ENCODE measurements at regions not wholly inside any gene's neighbourhood (a gene's known extent, or its start where the extent isn't known, plus 50 kb on each side); places are given as distances from the start of the nearest gene placed in this dataset.

DNA sequence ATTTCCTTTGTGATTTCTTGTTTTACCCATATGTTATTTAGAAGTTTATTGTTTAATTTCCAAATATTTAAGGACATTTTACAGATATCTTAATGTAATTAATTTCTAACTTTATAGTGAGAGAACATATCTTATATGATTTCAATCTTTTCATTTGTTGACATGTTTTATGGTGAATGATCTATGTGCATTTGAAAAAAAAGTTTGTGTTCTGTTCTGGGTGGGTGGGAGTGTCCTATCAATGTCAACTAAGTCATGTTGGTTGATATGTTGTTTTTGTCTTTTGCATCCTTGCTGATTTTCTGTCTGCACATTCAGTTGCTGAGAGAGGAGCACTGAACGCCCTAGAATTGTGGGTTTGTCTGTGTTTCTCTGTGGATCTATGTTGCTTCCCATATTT lies 50.3 kb upstream of the CBFA2T3 start:
- no peak overlapping the region for H3K4me3 Mint-ChIP-seq
- H3K36me3 Mint-ChIP-seq (ENCODE audit: low read depth): peaks cover 18% of the 10 kb centered on the region
- peaks cover 32% of the 10 kb centered on the region for H3K4me1 Mint-ChIP-seq (ENCODE audit: low read depth)
- DNase-seq (ENCODE audit: low spot score): no peak
- no peaks in the 10 kb centered on the region for H3K27me3 Mint-ChIP-seq (ENCODE audit: low read depth)
- H3K9me3 Mint-ChIP-seq: peaks cover 32% of the 10 kb centered on the region
- H3K27ac Mint-ChIP-seq: peak overlapping the region; percentile 0

DNA sequence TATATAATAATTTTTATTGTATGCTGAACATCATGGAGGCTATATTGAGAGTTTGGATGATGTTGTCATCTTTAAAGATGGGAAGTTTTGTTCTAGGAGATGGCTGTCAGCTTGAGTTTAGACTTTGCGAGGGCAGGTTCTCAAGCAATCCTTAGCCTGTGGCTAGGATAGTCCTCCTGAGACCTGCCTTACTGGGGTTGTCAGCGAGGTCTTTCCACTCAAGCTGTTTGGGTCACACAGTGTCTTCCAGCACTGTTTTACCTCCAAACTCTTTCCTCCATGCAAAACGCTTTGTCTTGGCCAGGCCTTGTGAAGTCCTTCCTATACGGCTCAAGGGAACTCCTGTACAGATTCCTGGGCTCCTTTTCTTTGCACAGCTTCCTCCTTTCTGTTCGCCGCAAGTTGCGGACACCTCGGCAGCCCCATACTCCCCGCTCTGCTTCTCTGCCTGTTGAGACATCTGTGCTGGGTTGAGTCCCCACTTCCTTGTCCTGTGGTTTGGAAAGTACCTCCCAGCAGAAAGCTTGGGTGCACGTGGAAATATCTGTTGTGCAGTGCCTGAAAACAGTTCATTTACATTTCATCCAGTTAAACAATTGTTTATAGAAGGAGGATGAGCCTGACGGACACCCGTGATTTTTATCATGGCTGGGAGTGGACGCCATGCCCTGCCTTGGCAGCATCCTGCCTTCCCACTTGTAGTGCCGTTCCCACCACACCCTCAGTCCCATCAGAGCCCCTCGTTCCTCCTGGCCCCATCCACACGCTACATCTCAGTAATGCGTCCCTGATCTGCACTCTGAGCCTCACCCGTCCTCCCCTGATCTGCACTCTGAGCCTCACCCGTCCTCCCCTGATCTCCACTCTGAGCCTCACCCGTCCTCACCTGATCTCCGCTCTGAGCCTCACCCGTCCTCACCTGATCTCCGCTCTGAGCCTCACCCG lies 55.0 kb upstream of the CBFA2T3 start:
- Mint-ChIP-seq H3K4me1 (ENCODE audit: low read depth) (peaks cover 28% of the 10 kb centered on the region), H3K27me3 (ENCODE audit: low read depth) (no peaks in the 10 kb centered on the region), H3K4me3 (peak overlapping the region; percentile 71), H3K36me3 (ENCODE audit: low read depth) (peaks cover 11% of the 10 kb centered on the region), H3K9me3 (peaks cover 18% of the 10 kb centered on the region), H3K27ac (peak overlapping the region; percentile 85)
- peak; percentile 62 for DNase-seq (ENCODE audit: low spot score)

DNA sequence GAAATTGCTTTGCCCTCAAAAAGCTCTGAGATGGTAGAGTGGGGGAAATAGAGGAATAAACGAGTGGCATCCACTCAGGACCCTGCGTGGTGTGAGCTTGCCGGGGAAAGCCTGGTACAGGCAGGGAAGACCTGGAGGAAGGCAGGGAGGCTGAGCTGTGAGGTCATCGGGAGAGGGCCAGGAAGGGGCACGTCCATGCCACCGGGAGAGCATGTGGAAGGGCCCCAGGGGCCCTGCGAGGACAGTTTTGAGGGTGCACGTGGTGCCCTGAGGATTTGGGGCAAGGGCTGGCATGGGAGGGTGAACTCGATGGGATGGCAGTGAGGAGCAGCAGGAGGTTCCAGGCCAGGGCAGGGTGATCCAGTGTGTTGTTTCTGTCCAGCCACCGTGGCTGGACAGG lies 56.3 kb upstream of the CBFA2T3 start:
- Mint-ChIP-seq H3K27me3 (ENCODE audit: low read depth) (peaks cover 2% of the 10 kb centered on the region), H3K36me3 (ENCODE audit: low read depth) (peaks cover 5% of the 10 kb centered on the region), H3K9me3 (peaks cover 8% of the 10 kb centered on the region), H3K4me3 (no peak overlapping the region), H3K4me1 (ENCODE audit: low read depth) (peaks cover 24% of the 10 kb centered on the region), H3K27ac (no peak overlapping the region)
- DNase-seq (ENCODE audit: low spot score): no peak

DNA sequence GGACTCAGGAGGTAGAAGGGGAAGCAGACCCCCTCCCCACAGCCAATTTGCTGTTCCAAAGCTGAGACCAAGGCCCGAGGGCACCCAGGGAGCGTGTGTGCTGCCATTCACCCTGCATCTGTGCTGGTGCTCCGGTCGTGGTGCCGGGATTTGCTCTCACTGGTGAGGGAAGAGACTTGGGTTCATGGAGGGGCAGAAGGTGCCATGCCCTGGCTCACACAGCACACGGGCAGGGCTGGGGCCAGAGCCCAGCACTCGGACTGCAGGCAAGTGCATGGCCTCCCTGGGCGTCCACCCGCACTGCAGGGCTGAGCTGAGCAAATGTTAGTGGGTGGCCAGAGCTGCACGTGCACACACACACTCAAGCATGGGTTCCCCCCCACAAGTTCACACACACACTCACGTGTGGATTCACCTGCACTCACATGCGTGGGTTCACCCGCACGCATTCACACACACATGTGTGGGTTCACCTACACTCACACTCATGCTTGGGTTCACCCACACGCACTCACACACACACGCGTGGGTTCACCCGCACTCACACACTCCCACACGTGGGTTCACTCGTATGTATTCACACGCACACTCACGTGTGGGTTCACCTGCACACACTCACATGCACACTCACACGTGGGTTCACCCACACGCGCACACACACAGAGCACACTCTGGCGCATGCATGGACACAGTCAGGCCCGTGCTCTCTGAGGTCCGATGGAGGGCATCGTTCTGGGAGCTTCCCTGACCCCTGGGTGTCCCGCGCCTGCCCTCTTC lies 57.0 kb upstream of the CBFA2T3 start:
- H3K4me3 Mint-ChIP-seq: no peak overlapping the region
- H3K27me3 Mint-ChIP-seq (ENCODE audit: low read depth): peaks cover 2% of the 10 kb centered on the region
- peaks cover 5% of the 10 kb centered on the region for H3K36me3 Mint-ChIP-seq (ENCODE audit: low read depth)
- DNase-seq (ENCODE audit: low spot score): no peak
- H3K27ac Mint-ChIP-seq: no peak overlapping the region
- peaks cover 24% of the 10 kb centered on the region for H3K4me1 Mint-ChIP-seq (ENCODE audit: low read depth)
- H3K9me3 Mint-ChIP-seq: peaks cover 8% of the 10 kb centered on the region

DNA sequence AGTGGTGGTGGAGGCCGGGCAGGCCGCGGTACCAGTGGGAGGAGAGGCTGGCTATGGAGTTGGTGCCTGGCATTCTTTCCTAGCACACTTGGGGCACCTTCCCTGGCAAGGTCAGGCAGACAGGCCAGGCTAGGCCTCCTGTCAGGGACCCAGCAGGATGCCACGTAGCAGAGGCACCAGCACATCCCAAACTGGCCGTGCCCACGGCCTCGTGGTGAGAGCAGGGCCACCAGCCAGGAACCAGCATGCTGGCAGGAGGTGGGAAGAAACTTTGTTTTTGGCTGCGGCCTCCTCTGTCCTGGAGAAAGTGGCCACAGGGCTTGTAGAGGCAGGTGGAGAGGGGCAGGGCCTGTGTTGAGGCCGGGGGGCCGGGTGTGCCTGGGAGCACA lies 57.6 kb upstream of the CBFA2T3 start:
- no peak for DNase-seq (ENCODE audit: low spot score)
- Mint-ChIP-seq H3K4me1 (ENCODE audit: low read depth) (peaks cover 24% of the 10 kb centered on the region), H3K27ac (no peak overlapping the region), H3K27me3 (ENCODE audit: low read depth) (peaks cover 2% of the 10 kb centered on the region), H3K36me3 (ENCODE audit: low read depth) (peaks cover 5% of the 10 kb centered on the region), H3K9me3 (peaks cover 8% of the 10 kb centered on the region), H3K4me3 (no peak overlapping the region)

DNA sequence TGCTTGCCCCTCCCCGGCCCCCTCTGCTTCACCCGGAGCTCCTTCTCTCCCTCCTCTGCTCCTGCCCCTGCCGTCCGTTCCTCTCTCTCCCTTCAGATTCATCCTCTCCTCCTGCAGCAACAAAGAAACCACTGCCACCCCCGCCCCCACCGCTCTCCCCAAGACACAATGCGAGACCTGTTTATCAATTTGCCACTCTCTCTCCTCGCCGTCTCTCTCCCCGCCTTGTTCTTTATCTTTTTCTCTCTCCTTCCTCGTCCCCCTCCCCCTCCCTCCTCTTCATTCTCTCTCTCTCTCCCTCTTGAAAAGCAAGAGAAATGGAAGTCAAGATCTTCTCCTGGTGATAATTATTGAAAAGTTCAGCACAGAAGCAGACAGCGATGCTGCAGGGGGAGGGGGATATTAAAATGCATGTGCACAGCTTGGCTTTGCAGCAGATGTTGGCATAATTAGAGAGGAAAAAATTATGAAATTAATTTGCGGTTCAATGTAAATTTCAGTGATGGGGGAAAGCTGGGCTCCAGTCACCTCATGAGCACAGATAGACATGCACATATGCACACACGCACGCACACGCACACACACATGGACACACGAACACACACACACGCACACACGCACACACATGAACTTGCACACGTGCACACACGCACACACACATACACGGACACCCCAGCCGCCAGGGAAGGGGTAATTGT lies 58.1 kb upstream of the CBFA2T3 start:
- Mint-ChIP-seq H3K27ac (peak overlapping the region; percentile 26), H3K27me3 (ENCODE audit: low read depth) (peaks cover 2% of the 10 kb centered on the region), H3K4me3 (no peak overlapping the region), H3K4me1 (ENCODE audit: low read depth) (peaks cover 24% of the 10 kb centered on the region), H3K36me3 (ENCODE audit: low read depth) (peaks cover 5% of the 10 kb centered on the region), H3K9me3 (peaks cover 8% of the 10 kb centered on the region)
- no peak for DNase-seq (ENCODE audit: low spot score)

DNA sequence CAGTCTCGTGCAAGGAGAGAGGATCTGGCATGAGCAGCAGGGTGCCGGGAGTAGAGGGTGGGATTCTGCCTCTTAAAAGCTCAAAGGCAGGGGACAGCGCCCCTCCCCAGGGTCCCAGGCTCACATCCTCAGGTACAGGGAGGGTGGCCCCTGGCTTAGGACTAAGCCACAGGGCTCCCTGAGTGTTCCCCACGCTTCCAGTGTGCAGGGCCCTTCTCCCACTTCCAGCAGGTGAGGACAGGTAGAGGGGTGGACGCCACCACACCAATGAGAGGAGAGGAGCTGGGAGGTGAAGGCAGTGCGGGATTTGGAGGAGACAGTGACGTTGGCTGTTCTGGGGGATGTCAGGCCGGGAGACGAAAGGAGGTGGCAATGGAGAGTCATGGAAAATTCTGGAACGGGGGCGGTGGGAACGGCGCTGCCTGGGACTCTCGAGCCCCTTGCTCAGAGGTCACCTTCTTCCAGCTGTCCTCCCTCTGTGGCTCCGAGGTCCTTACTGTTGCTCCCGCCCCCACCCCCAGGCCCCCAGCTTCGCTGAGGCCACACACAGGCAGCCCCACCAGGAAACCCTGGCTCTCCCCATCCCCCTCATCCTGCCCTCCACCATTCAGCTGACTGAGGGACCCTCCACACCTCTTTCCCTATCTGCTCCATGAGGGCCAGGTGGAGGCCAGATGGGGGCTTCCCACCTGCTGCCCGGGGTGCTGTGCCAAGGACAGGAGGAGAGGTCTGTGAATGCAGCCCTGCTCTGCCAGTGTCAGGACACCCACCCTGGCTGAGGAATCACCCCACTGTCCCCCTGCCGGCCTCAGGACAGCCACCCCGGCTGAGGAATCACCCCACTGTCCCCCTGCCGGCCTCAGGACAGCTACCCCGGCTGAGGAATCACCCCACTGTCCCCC lies 57.7 kb upstream of the ACSF3 start:
- Mint-ChIP-seq H3K36me3 (ENCODE audit: low read depth) (peaks cover 2% of the 10 kb centered on the region), H3K4me3 (no peak overlapping the region), H3K27me3 (ENCODE audit: low read depth) (peaks cover 2% of the 10 kb centered on the region), H3K9me3 (peaks cover 5% of the 10 kb centered on the region), H3K4me1 (ENCODE audit: low read depth) (peaks cover 22% of the 10 kb centered on the region), H3K27ac (no peak overlapping the region)
- no peak for DNase-seq (ENCODE audit: low spot score)

DNA sequence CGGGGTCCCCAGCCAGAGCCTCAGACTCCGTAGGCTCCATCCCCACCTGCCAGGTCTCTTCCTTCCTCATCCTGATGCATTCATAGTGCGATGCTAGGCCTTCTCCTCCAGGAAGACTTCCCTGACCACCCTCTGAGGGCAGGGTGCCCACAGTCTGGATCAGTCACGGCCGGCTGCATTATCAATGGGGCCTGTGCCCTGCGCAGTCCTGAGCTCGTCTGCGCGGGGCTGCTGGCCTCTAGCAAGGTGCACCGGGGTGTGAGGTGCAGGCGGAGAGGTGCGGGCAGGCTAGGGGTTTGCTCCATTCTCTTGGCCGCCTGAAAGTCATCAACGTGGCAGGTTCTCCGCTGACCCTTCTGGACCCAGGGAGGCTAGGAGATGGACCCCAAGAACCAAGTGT lies 56.9 kb upstream of the ACSF3 start:
- H3K4me3 Mint-ChIP-seq: no peak overlapping the region

DNA sequence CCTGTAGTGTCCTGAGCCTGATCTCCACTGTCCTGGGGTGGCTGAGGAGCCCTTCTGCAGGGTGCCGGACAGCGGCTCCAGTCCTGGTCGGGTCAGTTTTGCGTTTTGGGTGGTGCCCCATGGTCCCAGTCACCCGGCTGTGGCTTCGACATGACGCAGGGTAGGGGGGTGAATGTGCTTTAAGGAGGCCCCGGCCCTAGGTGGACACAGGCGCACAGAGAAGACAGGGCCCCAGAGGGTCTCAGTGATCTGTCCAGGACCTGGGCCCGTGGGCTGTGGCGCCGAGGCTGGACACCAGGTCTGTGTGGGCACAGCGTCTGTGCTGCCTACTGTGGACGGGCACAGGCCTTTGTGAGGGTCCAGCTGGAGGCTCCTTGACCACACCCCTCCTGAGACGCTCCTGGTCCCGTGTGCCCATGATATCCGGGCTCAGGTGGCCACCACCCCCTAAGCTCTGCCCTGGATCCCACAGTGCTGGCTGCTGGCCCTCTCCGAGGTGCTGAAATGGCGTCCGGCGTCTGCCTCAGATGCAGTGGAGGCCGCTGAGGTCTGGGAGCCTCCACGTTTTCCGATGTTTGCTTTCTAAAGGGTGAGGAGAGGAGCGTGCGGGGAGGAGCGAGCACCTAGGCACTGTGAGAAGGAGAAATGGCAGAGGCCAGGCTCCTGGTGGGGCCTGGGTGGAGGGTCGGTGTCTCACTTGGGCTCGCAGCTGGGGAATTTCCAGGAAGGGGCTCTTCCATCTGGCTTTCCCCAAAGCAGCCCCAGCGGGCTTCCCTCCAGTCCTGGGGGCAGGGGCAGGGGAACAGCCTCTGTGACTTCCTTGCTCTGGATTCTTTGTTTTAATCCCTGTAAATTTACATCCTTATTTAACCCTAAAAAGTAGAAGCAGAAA lies 56.1 kb upstream of the ACSF3 start:
- H3K36me3 Mint-ChIP-seq (ENCODE audit: low read depth): no peaks in the 10 kb centered on the region
- H3K4me3 Mint-ChIP-seq: no peak overlapping the region
- no peaks in the 10 kb centered on the region for H3K9me3 Mint-ChIP-seq
- no peak overlapping the region for H3K27ac Mint-ChIP-seq
- peak; percentile 25 for DNase-seq (ENCODE audit: low spot score)
- peaks cover 2% of the 10 kb centered on the region for H3K27me3 Mint-ChIP-seq (ENCODE audit: low read depth)
- H3K4me1 Mint-ChIP-seq (ENCODE audit: low read depth): peaks cover 10% of the 10 kb centered on the region

More for the DNA sequence above, 56.9 kb upstream of the ACSF3 start:
- H3K27me3 Mint-ChIP-seq (ENCODE audit: low read depth): peaks cover 2% of the 10 kb centered on the region
- H3K36me3 Mint-ChIP-seq (ENCODE audit: low read depth): no peaks in the 10 kb centered on the region
- DNase-seq (ENCODE audit: low spot score): no peak
- peaks cover 17% of the 10 kb centered on the region for H3K4me1 Mint-ChIP-seq (ENCODE audit: low read depth)
- no peak overlapping the region for H3K27ac Mint-ChIP-seq
- H3K9me3 Mint-ChIP-seq: no peaks in the 10 kb centered on the region

DNA sequence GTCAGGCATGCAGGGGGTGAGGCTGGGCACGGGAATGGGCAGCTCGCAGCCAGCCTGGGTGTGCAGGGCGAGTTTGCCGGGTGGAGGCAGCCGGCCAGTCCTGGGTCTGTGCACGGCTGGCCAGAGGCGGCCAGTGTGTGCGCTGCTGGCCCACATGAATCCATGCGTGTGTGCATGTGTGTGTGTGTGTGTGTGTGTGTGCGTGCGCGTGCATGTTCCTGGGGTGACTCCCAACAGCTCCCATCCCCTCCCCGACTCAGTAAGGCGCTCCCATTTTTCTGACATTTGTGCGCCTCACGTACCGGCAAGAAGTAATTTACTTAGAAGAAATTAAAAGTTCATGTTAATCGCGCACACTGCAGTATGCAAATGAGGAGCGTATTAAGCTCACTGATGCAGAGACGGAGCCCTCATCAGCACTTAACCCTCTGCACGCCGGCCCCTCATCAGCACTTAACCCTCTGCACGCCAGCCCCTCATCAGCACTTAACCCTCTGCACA lies 55.4 kb upstream of the ACSF3 start:
- Mint-ChIP-seq H3K4me3 (no peak overlapping the region), H3K9me3 (no peaks in the 10 kb centered on the region), H3K27me3 (ENCODE audit: low read depth) (peaks cover 2% of the 10 kb centered on the region), H3K36me3 (ENCODE audit: low read depth) (no peaks in the 10 kb centered on the region), H3K4me1 (ENCODE audit: low read depth) (peaks cover 6% of the 10 kb centered on the region), H3K27ac (no peak overlapping the region)
- DNase-seq (ENCODE audit: low spot score): no peak

DNA sequence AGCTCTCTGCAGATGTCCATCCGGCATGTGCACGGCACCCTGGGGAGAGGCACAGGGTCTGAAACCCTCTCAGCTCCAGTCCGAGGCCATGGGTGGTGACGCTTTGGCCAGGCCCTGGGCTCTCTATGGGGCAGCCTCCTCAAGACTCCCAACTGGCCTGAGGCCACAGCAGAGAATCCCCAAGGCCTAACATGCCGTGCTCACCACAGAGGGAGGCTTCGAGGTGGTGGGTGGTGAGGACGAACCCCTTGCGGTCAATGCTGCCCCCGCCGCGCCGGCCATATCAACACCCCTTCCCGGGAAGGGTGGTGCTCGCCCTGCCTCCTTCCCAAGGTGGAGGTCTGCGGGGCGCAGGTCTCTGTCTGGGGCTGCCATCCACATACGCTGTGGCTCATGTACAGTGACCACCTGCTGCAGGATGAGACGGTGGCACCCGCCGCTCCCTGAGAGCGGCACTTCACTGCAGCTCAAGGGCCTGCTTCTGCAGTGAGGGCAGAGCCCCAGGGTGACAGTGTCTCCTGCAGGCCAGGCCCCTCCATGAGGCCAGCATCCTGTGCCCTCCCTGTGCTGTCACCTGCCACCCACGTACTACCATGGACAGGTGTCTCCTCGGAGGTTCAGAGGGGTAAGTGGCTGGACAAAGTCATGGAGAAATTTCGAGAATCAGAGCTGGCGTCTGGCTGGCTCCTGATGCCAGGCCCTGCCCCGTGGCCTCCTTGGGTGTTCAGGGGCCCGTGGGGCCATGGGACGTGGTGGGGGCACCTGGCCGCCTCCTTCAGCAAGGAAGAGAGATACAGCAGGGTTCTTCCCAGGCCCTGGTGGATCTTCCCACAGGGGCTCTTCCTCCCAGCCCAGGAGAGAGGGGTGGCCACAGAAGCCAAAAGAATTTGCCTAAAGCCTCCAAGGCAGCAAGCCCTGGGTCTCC lies 54.6 kb upstream of the ACSF3 start:
- Mint-ChIP-seq H3K9me3 (no peaks in the 10 kb centered on the region), H3K4me1 (ENCODE audit: low read depth) (peaks cover 5% of the 10 kb centered on the region), H3K4me3 (no peak overlapping the region), H3K27me3 (ENCODE audit: low read depth) (peaks cover 2% of the 10 kb centered on the region), H3K36me3 (ENCODE audit: low read depth) (no peaks in the 10 kb centered on the region), H3K27ac (no peak overlapping the region)
- no peak for DNase-seq (ENCODE audit: low spot score)
